ENCODE measurements at regions not wholly inside any gene's neighbourhood (a gene's known extent, or its start where the extent isn't known, plus 50 kb on each side); places are given as distances from the start of the nearest gene placed in this dataset.

DNA sequence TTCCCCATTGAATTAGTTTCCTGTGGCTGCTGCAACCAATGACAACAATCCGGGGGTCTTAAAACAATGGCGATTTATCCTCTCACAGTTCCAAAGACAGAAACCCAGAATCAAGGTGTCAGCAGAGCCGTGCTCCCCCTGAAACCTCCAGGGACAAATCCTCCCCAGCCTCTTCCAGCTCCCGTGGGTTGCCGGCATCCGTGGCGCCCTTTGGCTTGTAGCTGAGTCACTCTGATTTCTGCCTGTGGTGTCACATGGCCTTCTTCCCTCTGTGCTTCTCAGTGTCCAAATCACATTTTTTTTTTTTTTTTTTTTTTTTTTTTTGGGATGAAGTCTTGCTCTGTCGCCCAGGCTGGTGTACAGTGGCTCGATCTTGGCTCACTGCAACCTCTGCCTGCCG lies 64.5 kb upstream of the STX18 start:
- no peak for DNase-seq (ENCODE audit: low read depth in 4 of 6, low spot score in 6 of 6)
- no peaks in the 10 kb centered on the region for H3K27me3 ChIP-seq (ENCODE audit: control insufficient read depth, insufficient read depth, low read length)
- no peaks in the 10 kb centered on the region for H3K9me3 ChIP-seq (ENCODE audit: control insufficient read depth, insufficient read depth, low read length)
- H3K36me3 ChIP-seq (ENCODE audit: control insufficient read depth, insufficient read depth, low read length): peaks cover 2% of the 10 kb centered on the region
- no peak overlapping the region for H3K27ac ChIP-seq (ENCODE audit: low read depth, low read length)
- 80% methylated on average over 10 of the region's 10 CpGs for WGBS (ENCODE audit: insufficient coverage)
- H3K4me3 ChIP-seq (ENCODE audit: low read depth, low read length): no peak overlapping the region
- no peaks in the 10 kb centered on the region for H3K4me1 ChIP-seq (ENCODE audit: control insufficient read depth, insufficient read depth, low read length)

DNA sequence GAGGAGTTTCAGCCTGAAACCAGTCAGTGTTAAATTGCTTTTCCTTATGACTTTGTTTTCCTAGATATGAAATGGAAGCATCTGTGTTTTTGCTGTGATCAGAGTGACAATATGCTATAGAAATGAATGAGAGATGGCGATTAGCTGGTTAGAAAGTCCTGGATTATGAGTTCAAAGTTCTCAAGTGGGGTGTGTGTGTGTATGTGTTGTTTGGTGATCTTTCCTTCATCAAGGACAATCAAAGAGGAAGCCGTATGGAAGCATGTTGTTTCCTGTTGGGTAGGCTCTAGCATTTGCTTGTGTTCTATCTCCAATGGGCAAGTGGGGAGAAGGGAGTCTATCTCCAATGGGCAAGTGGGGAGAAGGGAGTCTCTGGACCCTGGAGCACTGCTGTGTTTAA lies 64.0 kb upstream of the STX18 start:
- H3K27me3 ChIP-seq (ENCODE audit: control insufficient read depth, insufficient read depth, low read length): no peaks in the 10 kb centered on the region
- H3K27ac ChIP-seq (ENCODE audit: low read depth, low read length): no peak overlapping the region
- WGBS (ENCODE audit: insufficient coverage): 92% methylated on average over 2 of the region's 2 CpGs
- no peak for DNase-seq (ENCODE audit: low read depth in 4 of 6, low spot score in 6 of 6)
- peaks cover 2% of the 10 kb centered on the region for H3K36me3 ChIP-seq (ENCODE audit: control insufficient read depth, insufficient read depth, low read length)
- H3K4me3 ChIP-seq (ENCODE audit: low read depth, low read length): no peak overlapping the region
- H3K9me3 ChIP-seq (ENCODE audit: control insufficient read depth, insufficient read depth, low read length): no peaks in the 10 kb centered on the region
- H3K4me1 ChIP-seq (ENCODE audit: control insufficient read depth, insufficient read depth, low read length): no peaks in the 10 kb centered on the region

DNA sequence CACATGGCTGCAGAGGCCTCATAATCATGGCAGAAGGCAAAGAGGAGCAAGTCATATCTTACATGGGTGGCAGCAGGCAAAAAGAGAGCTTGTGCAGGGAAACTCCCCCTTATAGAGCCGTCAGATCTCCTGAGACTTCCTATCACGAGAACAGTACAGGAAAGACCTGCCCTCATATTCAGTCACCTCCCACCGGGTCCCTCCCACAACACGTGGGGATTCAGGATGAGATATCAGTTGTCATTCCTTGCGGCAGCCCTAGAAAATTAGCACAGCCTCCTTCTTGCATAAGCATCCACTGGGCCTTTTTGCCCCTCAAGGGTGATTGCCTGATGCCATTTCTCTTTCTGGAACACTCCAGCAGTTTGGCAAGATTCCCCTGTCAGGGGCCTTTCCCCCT lies 61.7 kb upstream of the STX18 start:
- no peaks in the 10 kb centered on the region for H3K9me3 ChIP-seq (ENCODE audit: control insufficient read depth, insufficient read depth, low read length)
- no peaks in the 10 kb centered on the region for H3K27me3 ChIP-seq (ENCODE audit: control insufficient read depth, insufficient read depth, low read length)
- H3K27ac ChIP-seq (ENCODE audit: low read depth, low read length): no peak overlapping the region
- peaks cover 2% of the 10 kb centered on the region for H3K36me3 ChIP-seq (ENCODE audit: control insufficient read depth, insufficient read depth, low read length)
- no peak for DNase-seq (ENCODE audit: low read depth in 4 of 6, low spot score in 6 of 6)
- H3K4me3 ChIP-seq (ENCODE audit: low read depth, low read length): no peak overlapping the region
- no peaks in the 10 kb centered on the region for H3K4me1 ChIP-seq (ENCODE audit: control insufficient read depth, insufficient read depth, low read length)
- WGBS (ENCODE audit: insufficient coverage): 80% methylated on average over 2 of the region's 5 CpGs

DNA sequence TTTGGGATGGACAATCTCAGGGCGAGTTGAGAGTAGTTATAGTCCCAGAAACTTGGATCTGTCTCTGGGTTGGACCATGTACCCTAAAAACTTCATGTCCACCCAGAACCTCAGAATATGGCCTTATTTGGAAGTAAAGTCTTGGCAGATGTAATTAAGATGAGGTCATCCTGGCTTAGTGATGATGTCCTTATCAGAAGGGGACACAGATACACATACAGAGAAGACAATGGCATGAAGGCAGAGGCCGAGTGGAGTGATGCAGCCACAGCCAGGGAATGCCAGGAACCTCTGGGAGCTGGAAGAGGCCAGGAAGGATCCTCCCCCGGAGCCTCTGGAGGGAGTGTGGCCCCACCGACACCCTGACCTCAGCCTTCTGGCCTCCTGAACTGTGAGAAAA lies 61.2 kb upstream of the STX18 start:
- no peak for DNase-seq (ENCODE audit: low read depth in 4 of 6, low spot score in 6 of 6)

DNA sequence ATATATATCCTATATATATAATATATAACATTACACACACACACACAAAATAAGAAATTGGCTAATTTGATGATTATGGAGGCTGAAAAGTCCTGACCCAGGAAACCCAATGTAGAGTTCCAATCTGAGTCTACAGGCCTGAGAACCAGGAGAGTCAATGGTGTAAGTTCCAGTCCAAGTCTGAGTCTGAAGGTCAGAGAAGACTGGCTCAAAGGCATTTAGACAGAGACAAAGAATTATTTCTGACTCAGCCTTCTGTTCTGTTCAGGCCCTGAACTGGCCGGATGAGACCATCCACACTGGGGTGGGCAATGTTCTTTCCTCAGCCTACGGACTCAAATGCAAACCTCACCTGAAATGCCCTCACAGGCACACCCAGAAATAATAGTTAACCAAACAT lies 60.6 kb upstream of the STX18 start:
- 96% methylated on average over 2 of the region's 2 CpGs for WGBS (ENCODE audit: insufficient coverage)
- no peaks in the 10 kb centered on the region for H3K4me1 ChIP-seq (ENCODE audit: control insufficient read depth, insufficient read depth, low read length)
- no peak for DNase-seq (ENCODE audit: low read depth in 4 of 6, low spot score in 6 of 6)
- no peak overlapping the region for H3K27ac ChIP-seq (ENCODE audit: low read depth, low read length)
- H3K27me3 ChIP-seq (ENCODE audit: control insufficient read depth, insufficient read depth, low read length): no peaks in the 10 kb centered on the region
- peaks cover 2% of the 10 kb centered on the region for H3K36me3 ChIP-seq (ENCODE audit: control insufficient read depth, insufficient read depth, low read length)
- H3K4me3 ChIP-seq (ENCODE audit: low read depth, low read length): no peak overlapping the region
- no peaks in the 10 kb centered on the region for H3K9me3 ChIP-seq (ENCODE audit: control insufficient read depth, insufficient read depth, low read length)

More for the DNA sequence above, 61.2 kb upstream of the STX18 start:
- no peak overlapping the region for H3K27ac ChIP-seq (ENCODE audit: low read depth, low read length)
- no peak overlapping the region for H3K4me3 ChIP-seq (ENCODE audit: low read depth, low read length)
- peaks cover 2% of the 10 kb centered on the region for H3K36me3 ChIP-seq (ENCODE audit: control insufficient read depth, insufficient read depth, low read length)
- H3K9me3 ChIP-seq (ENCODE audit: control insufficient read depth, insufficient read depth, low read length): no peaks in the 10 kb centered on the region
- 82% methylated on average over 3 of the region's 4 CpGs for WGBS (ENCODE audit: insufficient coverage)
- H3K27me3 ChIP-seq (ENCODE audit: control insufficient read depth, insufficient read depth, low read length): no peaks in the 10 kb centered on the region
- no peaks in the 10 kb centered on the region for H3K4me1 ChIP-seq (ENCODE audit: control insufficient read depth, insufficient read depth, low read length)

DNA sequence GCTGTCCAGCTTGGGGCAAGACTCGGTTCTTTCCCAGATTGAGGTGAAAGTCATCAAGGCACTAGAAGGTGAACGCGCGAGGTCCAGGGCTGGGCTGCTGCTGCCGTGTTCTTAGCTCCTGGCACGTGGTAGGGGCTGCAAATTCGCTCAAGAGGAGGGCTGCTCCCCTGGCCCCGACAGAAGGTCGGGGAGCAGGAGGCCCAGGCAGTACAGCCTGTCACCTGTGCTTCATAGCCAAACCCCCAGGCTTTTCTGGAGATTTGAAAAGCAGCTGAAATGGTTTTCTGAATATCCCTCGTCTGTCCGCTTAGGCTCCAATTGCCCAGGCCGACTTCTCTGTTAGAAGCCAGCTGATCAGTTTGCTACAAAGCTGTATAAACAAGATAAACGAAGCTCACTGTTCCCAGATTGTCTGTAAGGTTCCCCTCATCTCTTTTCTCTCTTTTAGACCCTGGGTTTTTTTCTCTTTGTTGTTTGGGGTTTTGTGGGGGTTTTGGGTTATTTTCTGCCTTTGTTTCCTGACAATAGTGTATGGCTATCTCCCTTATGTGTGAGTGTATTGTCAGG lies 60.0 kb upstream of the STX18 start:
- peaks cover 2% of the 10 kb centered on the region for H3K36me3 ChIP-seq (ENCODE audit: control insufficient read depth, insufficient read depth, low read length)
- WGBS (ENCODE audit: insufficient coverage): 81% methylated on average over 11 of the region's 13 CpGs
- DNase-seq (ENCODE audit: low read depth in 4 of 6, low spot score in 6 of 6): no peak

DNA sequence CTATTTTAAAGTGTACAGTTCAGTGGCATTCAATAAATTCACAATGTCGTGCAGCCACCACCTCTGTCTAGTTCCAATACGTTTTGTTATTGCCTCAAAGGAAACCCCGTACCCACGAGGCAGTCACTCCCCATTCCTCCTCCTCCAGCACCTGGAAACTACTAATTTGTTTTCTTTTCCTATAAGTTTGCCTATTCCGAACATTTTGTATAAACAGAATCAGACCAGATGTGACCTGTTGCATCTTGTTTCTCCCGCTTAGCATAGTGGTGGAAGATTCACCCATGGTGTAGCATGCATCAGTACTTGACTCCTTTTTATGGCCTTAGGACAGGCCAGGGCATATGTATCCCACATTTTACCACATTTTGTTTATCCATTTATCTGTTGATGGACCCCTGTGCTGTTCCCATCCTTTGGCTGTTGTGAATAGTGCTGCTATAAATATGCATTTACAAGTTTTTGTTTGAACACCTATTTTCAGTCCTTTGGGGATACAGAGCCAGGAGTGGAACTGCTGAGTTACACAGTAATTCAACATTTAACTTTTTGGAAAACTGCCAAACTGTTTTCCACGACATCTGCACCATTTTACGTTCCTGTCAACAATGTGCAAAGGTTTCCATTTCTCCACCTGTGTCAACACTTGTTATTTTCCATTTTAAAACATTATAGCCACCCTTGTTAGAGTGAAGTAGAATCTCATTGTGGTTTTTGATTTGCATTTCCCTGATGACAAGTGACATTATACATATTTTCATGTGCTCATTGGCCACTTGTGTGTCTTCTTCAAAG lies 57.8 kb upstream of the STX18 start:
- Histone ChIP-seq H3K27me3 (ENCODE audit: control insufficient read depth, insufficient read depth, low read length) (no peaks in the 10 kb centered on the region), H3K4me1 (ENCODE audit: control insufficient read depth, insufficient read depth, low read length) (no peaks in the 10 kb centered on the region), H3K4me3 (ENCODE audit: low read depth, low read length) (no peak overlapping the region), H3K27ac (ENCODE audit: low read depth, low read length) (no peak overlapping the region), H3K36me3 (ENCODE audit: control insufficient read depth, insufficient read depth, low read length) (peaks cover 2% of the 10 kb centered on the region), H3K9me3 (ENCODE audit: control insufficient read depth, insufficient read depth, low read length) (peaks cover 4% of the 10 kb centered on the region)
- DNase-seq (ENCODE audit: low read depth in 4 of 6, low spot score in 6 of 6): no peak
- 71% methylated on average over 7 of the region's 8 CpGs for WGBS (ENCODE audit: insufficient coverage)

More for the DNA sequence above, 60.0 kb upstream of the STX18 start:
- Histone ChIP-seq H3K4me3 (ENCODE audit: low read depth, low read length) (no peak overlapping the region), H3K27ac (ENCODE audit: low read depth, low read length) (peak overlapping the region; percentile 25), H3K4me1 (ENCODE audit: control insufficient read depth, insufficient read depth, low read length) (no peaks in the 10 kb centered on the region), H3K27me3 (ENCODE audit: control insufficient read depth, insufficient read depth, low read length) (no peaks in the 10 kb centered on the region), H3K9me3 (ENCODE audit: control insufficient read depth, insufficient read depth, low read length) (no peaks in the 10 kb centered on the region)

DNA sequence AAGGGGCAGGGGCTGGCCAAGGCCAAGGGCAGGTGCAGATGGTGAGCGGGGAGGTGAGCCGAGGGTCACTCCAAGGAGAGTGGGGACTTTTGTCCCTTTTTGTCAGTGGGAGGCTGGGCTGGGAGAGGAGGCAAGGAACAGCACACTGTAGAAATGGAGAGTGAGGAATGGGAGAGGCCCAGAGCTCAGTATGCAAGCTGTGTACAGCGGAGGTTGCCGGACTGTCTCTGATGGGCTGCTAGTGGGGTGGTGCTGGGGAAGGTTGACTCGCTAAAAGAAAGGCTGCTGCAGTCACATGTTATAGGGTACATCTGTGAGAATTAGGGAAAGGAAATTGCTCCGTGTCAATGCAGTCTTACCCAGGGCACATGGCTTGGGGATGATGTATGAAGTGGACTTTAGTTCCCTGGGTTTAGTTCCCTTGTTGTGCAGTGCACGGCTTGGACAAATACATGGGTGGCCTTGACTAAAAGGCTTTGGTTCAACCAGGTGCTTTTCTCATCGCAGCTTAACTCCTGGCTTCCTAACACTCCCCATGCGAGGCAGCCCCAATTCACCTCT lies 57.1 kb upstream of the STX18 start:
- DNase-seq (ENCODE audit: low read depth in 4 of 6, low spot score in 6 of 6): no peak
- H3K9me3 ChIP-seq (ENCODE audit: control insufficient read depth, insufficient read depth, low read length): peaks cover 4% of the 10 kb centered on the region
- WGBS (ENCODE audit: insufficient coverage): 89% methylated on average over 9 of the region's 9 CpGs
- no peak overlapping the region for H3K27ac ChIP-seq (ENCODE audit: low read depth, low read length)
- no peaks in the 10 kb centered on the region for H3K4me1 ChIP-seq (ENCODE audit: control insufficient read depth, insufficient read depth, low read length)
- H3K4me3 ChIP-seq (ENCODE audit: low read depth, low read length): no peak overlapping the region
- H3K27me3 ChIP-seq (ENCODE audit: control insufficient read depth, insufficient read depth, low read length): no peaks in the 10 kb centered on the region
- H3K36me3 ChIP-seq (ENCODE audit: control insufficient read depth, insufficient read depth, low read length): peaks cover 2% of the 10 kb centered on the region

DNA sequence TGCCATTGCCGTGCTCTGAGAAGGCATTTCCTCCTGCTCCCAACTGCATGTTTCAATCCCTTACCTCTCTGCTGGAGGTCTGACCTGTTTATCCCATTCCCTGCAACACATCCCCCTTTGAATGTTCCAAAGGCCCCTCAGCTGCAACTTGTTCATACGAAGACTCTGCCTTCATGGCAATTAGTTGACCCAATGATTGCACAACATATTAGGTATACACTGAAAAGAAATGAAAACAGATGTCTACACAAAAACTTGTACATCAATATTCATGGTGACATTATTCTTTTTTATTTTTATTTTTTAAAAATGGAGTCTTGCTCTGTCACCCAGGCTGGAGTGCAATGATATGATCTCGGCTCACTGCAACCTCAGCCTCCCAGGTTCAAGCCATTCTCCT lies 54.9 kb upstream of the STX18 start:
- no peak overlapping the region for H3K27ac ChIP-seq (ENCODE audit: low read depth, low read length)
- DNase-seq (ENCODE audit: low read depth in 4 of 6, low spot score in 6 of 6): no peak
- peaks cover under 1% of the 10 kb centered on the region for H3K36me3 ChIP-seq (ENCODE audit: control insufficient read depth, insufficient read depth, low read length)
- 91% methylated on average over 2 of the region's 3 CpGs for WGBS (ENCODE audit: insufficient coverage)
- H3K9me3 ChIP-seq (ENCODE audit: control insufficient read depth, insufficient read depth, low read length): peaks cover 4% of the 10 kb centered on the region
- H3K4me1 ChIP-seq (ENCODE audit: control insufficient read depth, insufficient read depth, low read length): no peaks in the 10 kb centered on the region
- H3K27me3 ChIP-seq (ENCODE audit: control insufficient read depth, insufficient read depth, low read length): no peaks in the 10 kb centered on the region
- no peak overlapping the region for H3K4me3 ChIP-seq (ENCODE audit: low read depth, low read length)

DNA sequence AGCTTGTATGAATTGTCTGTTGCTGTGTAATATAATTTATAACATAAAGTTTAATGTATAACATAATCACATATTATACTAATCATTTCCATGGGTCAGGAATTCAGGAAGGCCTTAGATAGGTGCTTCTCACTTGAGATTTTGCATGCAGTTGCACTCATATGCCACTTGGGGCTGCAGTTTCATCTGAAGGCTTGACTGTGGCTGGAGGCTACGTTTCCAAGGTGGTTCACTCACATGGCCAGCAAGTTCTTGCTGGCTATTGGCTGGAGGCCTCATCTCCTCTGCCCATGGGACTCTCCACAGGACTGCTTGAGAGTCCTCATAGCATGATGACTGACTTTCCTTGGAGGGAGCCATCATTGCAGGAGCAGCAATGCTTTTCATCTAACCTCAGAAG lies 53.4 kb upstream of the STX18 start:
- WGBS (ENCODE audit: insufficient coverage): 100% methylated on average over 1 of the region's 1 CpG
- Histone ChIP-seq H3K4me3 (ENCODE audit: low read depth, low read length) (no peak overlapping the region), H3K9me3 (ENCODE audit: control insufficient read depth, insufficient read depth, low read length) (peaks cover 4% of the 10 kb centered on the region), H3K27me3 (ENCODE audit: control insufficient read depth, insufficient read depth, low read length) (no peaks in the 10 kb centered on the region), H3K36me3 (ENCODE audit: control insufficient read depth, insufficient read depth, low read length) (no peaks in the 10 kb centered on the region), H3K27ac (ENCODE audit: low read depth, low read length) (no peak overlapping the region), H3K4me1 (ENCODE audit: control insufficient read depth, insufficient read depth, low read length) (no peaks in the 10 kb centered on the region)
- no peak for DNase-seq (ENCODE audit: low read depth in 4 of 6, low spot score in 6 of 6)
